Chondrocyte (in vitro differentiated cells): ENCODE measurements at regions not wholly inside any gene's neighbourhood (a gene's known extent, or its start where the extent isn't known, plus 50 kb on each side); places are given as distances from the start of the nearest gene placed in this dataset.

Source experiments
- DNase-seq: peaks from one replicate; pipeline ENCODE4 v3.0.0; 2021; ENCODE audit warnings: mixed read lengths, low spot score
- H3K27ac Mint-ChIP-seq: one replicate; pipeline ENCODE4 v1.8.0; 2021; ENCODE audit warnings: mild to moderate bottlenecking, moderate library complexity, mixed read lengths; ENCODE audit not compliant: unreplicated experiment
- H3K27me3 Mint-ChIP-seq: 2 replicates; pipeline ENCODE4 v1.8.0; 2021; ENCODE audit warnings: low read depth, mixed read lengths
- H3K36me3 Mint-ChIP-seq: 2 replicates; pipeline ENCODE4 v1.8.0; 2021; ENCODE audit warnings: low read depth, mixed read lengths
- H3K4me1 Mint-ChIP-seq: 2 replicates; pipeline ENCODE4 v1.8.0; 2021; ENCODE audit warnings: low read depth, mild to moderate bottlenecking, mixed read lengths
- H3K4me3 Mint-ChIP-seq: one replicate; pipeline ENCODE4 v1.8.0; 2021; ENCODE audit warnings: mild to moderate bottlenecking, moderate library complexity, mixed read lengths; ENCODE audit not compliant: unreplicated experiment
- H3K9me3 Mint-ChIP-seq: 2 replicates; pipeline ENCODE4 v1.8.0; 2021; ENCODE audit warnings: low read depth, mixed read lengths
- TF ChIP-seq, protein P1 (sequence below): fragments of 200-600 bp; sonication (generic); IDR thresholded peaks from 2 replicates; pipeline ENCODE4 v1.5.0; 2021; ENCODE audit warnings: antibody characterized with exemption, mild to moderate bottlenecking, moderate library complexity

- no peaks in the 10 kb centered on the region for H3K36me3 Mint-ChIP-seq
- no peaks in the 10 kb centered on the region for H3K9me3 Mint-ChIP-seq
- no peak overlapping the region for H3K27ac Mint-ChIP-seq
- TF ChIP-seq, protein P1, sequence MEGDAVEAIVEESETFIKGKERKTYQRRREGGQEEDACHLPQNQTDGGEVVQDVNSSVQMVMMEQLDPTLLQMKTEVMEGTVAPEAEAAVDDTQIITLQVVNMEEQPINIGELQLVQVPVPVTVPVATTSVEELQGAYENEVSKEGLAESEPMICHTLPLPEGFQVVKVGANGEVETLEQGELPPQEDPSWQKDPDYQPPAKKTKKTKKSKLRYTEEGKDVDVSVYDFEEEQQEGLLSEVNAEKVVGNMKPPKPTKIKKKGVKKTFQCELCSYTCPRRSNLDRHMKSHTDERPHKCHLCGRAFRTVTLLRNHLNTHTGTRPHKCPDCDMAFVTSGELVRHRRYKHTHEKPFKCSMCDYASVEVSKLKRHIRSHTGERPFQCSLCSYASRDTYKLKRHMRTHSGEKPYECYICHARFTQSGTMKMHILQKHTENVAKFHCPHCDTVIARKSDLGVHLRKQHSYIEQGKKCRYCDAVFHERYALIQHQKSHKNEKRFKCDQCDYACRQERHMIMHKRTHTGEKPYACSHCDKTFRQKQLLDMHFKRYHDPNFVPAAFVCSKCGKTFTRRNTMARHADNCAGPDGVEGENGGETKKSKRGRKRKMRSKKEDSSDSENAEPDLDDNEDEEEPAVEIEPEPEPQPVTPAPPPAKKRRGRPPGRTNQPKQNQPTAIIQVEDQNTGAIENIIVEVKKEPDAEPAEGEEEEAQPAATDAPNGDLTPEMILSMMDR: no peak
- no peaks in the 10 kb centered on the region for H3K27me3 Mint-ChIP-seq
- H3K4me3 Mint-ChIP-seq: no peak overlapping the region
- H3K4me1 Mint-ChIP-seq: no peaks in the 10 kb centered on the region
- DNase-seq: no peak
Measured at GRCh38 chr18:42228581-42228980, 273.5 kb downstream of the PIK3C3 start.

GRCh38 chr18:42229211-42230210, 274.5 kb downstream of the PIK3C3 start:
- no peak for DNase-seq
- Mint-ChIP-seq H3K4me1 (no peaks in the 10 kb centered on the region), H3K36me3 (no peaks in the 10 kb centered on the region), H3K9me3 (no peaks in the 10 kb centered on the region), H3K4me3 (no peak overlapping the region), H3K27ac (no peak overlapping the region), H3K27me3 (no peaks in the 10 kb centered on the region)
- TF ChIP-seq, protein P1: no peak

- TF ChIP-seq, protein P1: no peak
- H3K4me1 Mint-ChIP-seq: no peaks in the 10 kb centered on the region
- H3K27me3 Mint-ChIP-seq: no peaks in the 10 kb centered on the region
- no peak overlapping the region for H3K4me3 Mint-ChIP-seq
- no peaks in the 10 kb centered on the region for H3K36me3 Mint-ChIP-seq
- DNase-seq: no peak
- no peak overlapping the region for H3K27ac Mint-ChIP-seq
- H3K9me3 Mint-ChIP-seq: no peaks in the 10 kb centered on the region
Measured at GRCh38 chr18:42230636-42231035, 275.6 kb downstream of the PIK3C3 start.

GRCh38 chr18:42231284-42231683, 276.2 kb downstream of the PIK3C3 start:
- no peaks in the 10 kb centered on the region for H3K36me3 Mint-ChIP-seq
- H3K27ac Mint-ChIP-seq: no peak overlapping the region
- no peak overlapping the region for H3K4me3 Mint-ChIP-seq
- no peaks in the 10 kb centered on the region for H3K9me3 Mint-ChIP-seq
- H3K27me3 Mint-ChIP-seq: peaks cover 2% of the 10 kb centered on the region
- TF ChIP-seq, protein P1: no peak
- no peaks in the 10 kb centered on the region for H3K4me1 Mint-ChIP-seq
- DNase-seq: no peak

DNA sequence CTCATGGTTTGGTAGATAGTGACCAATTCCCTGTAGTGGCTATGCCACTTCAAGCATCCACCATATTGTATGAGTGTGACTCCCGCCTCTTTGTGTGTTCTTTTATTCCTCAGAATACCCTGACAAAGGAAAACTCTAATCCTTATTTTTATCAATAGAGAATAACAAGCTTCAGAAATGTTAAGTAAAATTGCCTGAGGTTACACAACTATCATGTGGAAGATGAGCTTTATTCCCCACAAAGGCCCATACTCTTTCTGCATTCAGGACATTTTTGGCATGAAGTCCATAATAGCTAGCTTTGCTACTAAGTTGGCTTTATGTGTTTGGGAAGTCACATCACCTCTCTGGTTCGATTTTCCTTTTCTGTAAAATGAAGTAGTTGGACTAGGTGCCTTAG, 276.8 kb downstream of the PIK3C3 start:
- Mint-ChIP-seq H3K27ac (no peak overlapping the region), H3K27me3 (peaks cover 2% of the 10 kb centered on the region), H3K36me3 (no peaks in the 10 kb centered on the region), H3K4me3 (no peak overlapping the region), H3K9me3 (no peaks in the 10 kb centered on the region), H3K4me1 (no peaks in the 10 kb centered on the region)
- TF ChIP-seq, protein P1: no peak
- no peak for DNase-seq
